ENCODE measurements at regions not wholly inside any gene's neighbourhood (a gene's known extent, or its start where the extent isn't known, plus 50 kb on each side); places are given as distances from the start of the nearest gene placed in this dataset.

GRCh38 chr1:219699870-219700269, 87.0 kb upstream of the ZC3H11B start:
- DNase-seq = no peak
- no peaks in the 10 kb centered on the region for H3K36me3 Mint-ChIP-seq
- no peak overlapping the region for H3K4me3 Mint-ChIP-seq
- H3K9me3 Mint-ChIP-seq = no peaks in the 10 kb centered on the region
- no peaks in the 10 kb centered on the region for H3K27me3 Mint-ChIP-seq
- H3K4me1 Mint-ChIP-seq = no peaks in the 10 kb centered on the region
- H3K27ac Mint-ChIP-seq = no peak overlapping the region

GRCh38 chr1:219697682-219698081, 84.8 kb upstream of the ZC3H11B start:
- H3K27me3 Mint-ChIP-seq = no peaks in the 10 kb centered on the region

GRCh38 chr1:219692981-219693380, 80.1 kb upstream of the ZC3H11B start:
- H3K27me3 Mint-ChIP-seq = no peaks in the 10 kb centered on the region
- no peaks in the 10 kb centered on the region for H3K36me3 Mint-ChIP-seq
- no peaks in the 10 kb centered on the region for H3K9me3 Mint-ChIP-seq
- H3K4me1 Mint-ChIP-seq = no peaks in the 10 kb centered on the region
- H3K4me3 Mint-ChIP-seq = no peak overlapping the region
- no peak overlapping the region for H3K27ac Mint-ChIP-seq
- DNase-seq = no peak

More at GRCh38 chr1:219697682-219698081, 84.8 kb upstream of the ZC3H11B start:
- no peak overlapping the region for H3K4me3 Mint-ChIP-seq
- no peaks in the 10 kb centered on the region for H3K9me3 Mint-ChIP-seq
- no peak overlapping the region for H3K27ac Mint-ChIP-seq
- no peaks in the 10 kb centered on the region for H3K4me1 Mint-ChIP-seq
- no peaks in the 10 kb centered on the region for H3K36me3 Mint-ChIP-seq
- no peak for DNase-seq

GRCh38 chr1:219689774-219690173, 76.9 kb upstream of the ZC3H11B start:
- Mint-ChIP-seq H3K4me3 (no peak overlapping the region), H3K9me3 (no peaks in the 10 kb centered on the region), H3K36me3 (no peaks in the 10 kb centered on the region), H3K27me3 (no peaks in the 10 kb centered on the region), H3K4me1 (no peaks in the 10 kb centered on the region), H3K27ac (no peak overlapping the region)
- DNase-seq = no peak

- Mint-ChIP-seq H3K36me3 (no peaks in the 10 kb centered on the region), H3K9me3 (peaks cover 1% of the 10 kb centered on the region), H3K4me1 (no peaks in the 10 kb centered on the region), H3K27me3 (no peaks in the 10 kb centered on the region), H3K27ac (no peak overlapping the region), H3K4me3 (no peak overlapping the region)
- no peak for DNase-seq
Observed at GRCh38 chr1:219687779-219688178, 74.9 kb upstream of the ZC3H11B start.

GRCh38 chr1:219686171-219686570, 73.3 kb upstream of the ZC3H11B start:
- no peaks in the 10 kb centered on the region for H3K36me3 Mint-ChIP-seq
- H3K9me3 Mint-ChIP-seq = peaks cover 3% of the 10 kb centered on the region
- H3K27me3 Mint-ChIP-seq = no peaks in the 10 kb centered on the region
- DNase-seq = no peak
- H3K27ac Mint-ChIP-seq = no peak overlapping the region
- H3K4me3 Mint-ChIP-seq = no peak overlapping the region
- no peaks in the 10 kb centered on the region for H3K4me1 Mint-ChIP-seq

GRCh38 chr1:219682788-219683187, 69.9 kb upstream of the ZC3H11B start:
- Mint-ChIP-seq H3K36me3 (no peaks in the 10 kb centered on the region), H3K9me3 (peaks cover 3% of the 10 kb centered on the region)
- no peak for DNase-seq

GRCh38 chr1:219681876-219682275, 69.0 kb upstream of the ZC3H11B start:
- Mint-ChIP-seq H3K4me3 (no peak overlapping the region), H3K27ac (no peak overlapping the region), H3K9me3 (peaks cover 3% of the 10 kb centered on the region), H3K36me3 (no peaks in the 10 kb centered on the region), H3K4me1 (no peaks in the 10 kb centered on the region), H3K27me3 (no peaks in the 10 kb centered on the region)
- DNase-seq = no peak

More at GRCh38 chr1:219682788-219683187, 69.9 kb upstream of the ZC3H11B start:
- Mint-ChIP-seq H3K4me3 (no peak overlapping the region), H3K27me3 (no peaks in the 10 kb centered on the region), H3K27ac (no peak overlapping the region), H3K4me1 (no peaks in the 10 kb centered on the region)

GRCh38 chr1:219676012-219676765, 63.3 kb upstream of the ZC3H11B start:
- H3K27ac Mint-ChIP-seq = no peak overlapping the region
- no peaks in the 10 kb centered on the region for H3K36me3 Mint-ChIP-seq
- no peaks in the 10 kb centered on the region for H3K27me3 Mint-ChIP-seq
- no peak overlapping the region for H3K4me3 Mint-ChIP-seq
- DNase-seq = no peak
- H3K4me1 Mint-ChIP-seq = no peaks in the 10 kb centered on the region
- H3K9me3 Mint-ChIP-seq = peaks cover 2% of the 10 kb centered on the region

GRCh38 chr1:219670426-219671149, 57.7 kb upstream of the ZC3H11B start:
- Mint-ChIP-seq H3K36me3 (no peaks in the 10 kb centered on the region), H3K27ac (no peak overlapping the region), H3K4me3 (no peak overlapping the region), H3K9me3 (peaks cover 2% of the 10 kb centered on the region), H3K27me3 (no peaks in the 10 kb centered on the region), H3K4me1 (no peaks in the 10 kb centered on the region)
- no peak for DNase-seq

GRCh38 chr1:219669556-219669955, 56.7 kb upstream of the ZC3H11B start:
- Mint-ChIP-seq H3K27me3 (no peaks in the 10 kb centered on the region), H3K36me3 (no peaks in the 10 kb centered on the region), H3K4me1 (no peaks in the 10 kb centered on the region), H3K4me3 (no peak overlapping the region), H3K27ac (no peak overlapping the region), H3K9me3 (peaks cover 2% of the 10 kb centered on the region)
- DNase-seq = no peak

GRCh38 chr1:219669042-219669441, 56.1 kb upstream of the ZC3H11B start:
- H3K4me3 Mint-ChIP-seq = no peak overlapping the region
- no peaks in the 10 kb centered on the region for H3K4me1 Mint-ChIP-seq
- no peak for DNase-seq
- no peak overlapping the region for H3K27ac Mint-ChIP-seq
- peaks cover 2% of the 10 kb centered on the region for H3K9me3 Mint-ChIP-seq
- H3K36me3 Mint-ChIP-seq = no peaks in the 10 kb centered on the region
- no peaks in the 10 kb centered on the region for H3K27me3 Mint-ChIP-seq

- Mint-ChIP-seq H3K4me3 (no peak overlapping the region), H3K4me1 (no peaks in the 10 kb centered on the region), H3K36me3 (no peaks in the 10 kb centered on the region), H3K27ac (no peak overlapping the region), H3K27me3 (peaks cover under 1% of the 10 kb centered on the region), H3K9me3 (peaks cover 2% of the 10 kb centered on the region)
- DNase-seq = no peak
Observed at GRCh38 chr1:219668446-219668845, 55.5 kb upstream of the ZC3H11B start.

GRCh38 chr1:219666242-219666641, 53.3 kb upstream of the ZC3H11B start:
- no peak overlapping the region for H3K4me3 Mint-ChIP-seq
- no peaks in the 10 kb centered on the region for H3K4me1 Mint-ChIP-seq
- no peak overlapping the region for H3K27ac Mint-ChIP-seq
- H3K27me3 Mint-ChIP-seq = peaks cover 14% of the 10 kb centered on the region
- DNase-seq = no peak
- H3K9me3 Mint-ChIP-seq = peaks cover 2% of the 10 kb centered on the region
- H3K36me3 Mint-ChIP-seq = no peaks in the 10 kb centered on the region

GRCh38 chr1:219665089-219665488, 52.2 kb upstream of the ZC3H11B start:
- Mint-ChIP-seq H3K9me3 (peaks cover 2% of the 10 kb centered on the region), H3K4me3 (no peak overlapping the region), H3K4me1 (no peaks in the 10 kb centered on the region), H3K27ac (no peak overlapping the region), H3K27me3 (peaks cover 26% of the 10 kb centered on the region), H3K36me3 (no peaks in the 10 kb centered on the region)
- no peak for DNase-seq
